ENCODE measurements at regions not wholly inside any gene's neighbourhood (a gene's known extent, or its start where the extent isn't known, plus 50 kb on each side); places are given as distances from the start of the nearest gene placed in this dataset.

GRCh38 chr7:85947767-85948166, 695.9 kb upstream of the GRM3 start (continued):
- TF ChIP-seq POLR2AphosphoS5 (IDR thresholded peaks at IDR 0.05; ENCODE audit: low read depth, low read length) (no peak), BRCA1 (IDR thresholded peaks at IDR 0.05; ENCODE audit: low read depth, low read length) (no peak), RBBP5 (IDR thresholded peaks at IDR 0.05; ENCODE audit: borderline replicate concordance, low read depth, low read length) (no peak), GTF2F1 (IDR thresholded peaks at IDR 0.05; ENCODE audit: borderline replicate concordance, low read depth, low read length) (no peak), SAP30 (IDR thresholded peaks at IDR 0.05; ENCODE audit: insufficient read depth, insufficient replicate concordance, low read length) (no peak), TCF12 (IDR thresholded peaks at IDR 0.05; ENCODE audit: low read depth, low read length) (no peak)

All from H1 (cell line).